Tibial nerve (tissue), 4 donors: ENCODE measurements at regions not wholly inside any gene's neighbourhood (a gene's known extent, or its start where the extent isn't known, plus 50 kb on each side); places are given as distances from the start of the nearest gene placed in this dataset.

Experiments used
- DNase-seq, 2 donors: peaks; one replicate each; pipeline ENCODE4 v3.0.0-alpha.2; 2019; ENCODE audit warnings: low spot score in 2 of 2
- H3K27ac ChIP-seq, 4 donors: fragments of 200-600 bp; sonication (generic) in 3 of 4; one replicate each; pipeline ENCODE4 v1.5.1; 2017 to 2019; ENCODE audit warnings: mild to moderate bottlenecking in 1 of 4
- H3K27me3 ChIP-seq, 2 donors: fragments of 200-600 bp; sonication (generic) in 1 of 2; one replicate each; pipeline versions ENCODE4 v1.5.1 to v1.6.0; 2017 to 2019
- H3K36me3 ChIP-seq, 3 donors: fragments of 200-600 bp; sonication (generic); one replicate each; pipeline ENCODE4 v1.5.1; 2018 to 2019
- H3K4me1 ChIP-seq, 4 donors: fragments of 200-600 bp; sonication (generic) in 3 of 4; one replicate each; pipeline ENCODE4 v1.5.1; 2017 to 2019
- H3K4me3 ChIP-seq, 4 donors: fragments of 200-600 bp; sonication (generic) in 3 of 4; one replicate each; pipeline ENCODE4 v1.5.1; 2017 to 2019; ENCODE audit warnings: mild to moderate bottlenecking in 1 of 4, moderate library complexity in 1 of 4
- H3K9me3 ChIP-seq, 4 donors: fragments of 200-600 bp; sonication (generic) in 3 of 4; one replicate each; pipeline ENCODE4 v1.5.1; 2017 to 2019
- CTCF ChIP-seq, 5 experiments: fragments of 200-600 bp in 3 of 5; fragments of 450-650 bp in 2 of 5; sonication (generic) in 3 of 5; IDR thresholded peaks; one replicate each; pipeline ENCODE4 v1.5.1; 2016 to 2019; ENCODE audit warnings: antibody characterized with exemption in 5 of 5, mild to moderate bottlenecking in 3 of 5, moderate library complexity in 2 of 5
- EP300 ChIP-seq, 2 donors: sonication (generic); formaldehyde crosslinking; IDR thresholded peaks; one replicate each; pipeline ENCODE4 v1.6.1; 2017; ENCODE audit warnings: antibody characterized with exemption in 2 of 2, mild to moderate bottlenecking in 1 of 2
- POLR2A ChIP-seq, 2 donors: fragments of 450-650 bp; IDR thresholded peaks; one replicate each; pipeline ENCODE4 v1.6.1; 2017; ENCODE audit warnings: antibody characterized with exemption in 2 of 2, mild to moderate bottlenecking in 2 of 2, moderate library complexity in 2 of 2
- WGBS, 2 donors: methylation state at CpG; one replicate each; pipeline ENCODE4 v1.1.5; 2018; 5-methylcytosine and 5-hydroxymethylcytosine counted together

GRCh38 chr16:66211651-66212050, 154.8 kb upstream of the CDH5 start:
- no peak for TF ChIP-seq EP300 (IDR thresholded peaks at IDR 0.05)
- TF ChIP-seq POLR2A (IDR thresholded peaks at IDR 0.05), result no peak
- TF ChIP-seq CTCF (IDR thresholded peaks at IDR 0.05), result no peak
- Histone ChIP-seq H3K9me3 (no peaks in the 10 kb centered on the region), H3K4me1 (peaks cover 0 to 11% (median 3%) of the 10 kb centered on the region in 4 donors), H3K4me3 (no peak overlapping the region), H3K36me3 (no peaks in the 10 kb centered on the region), H3K27me3 (no peaks in the 10 kb centered on the region), H3K27ac (no peak overlapping the region)
- WGBS, 2 donors, result 88 to 90% methylated on average over 10 of the region's 10 CpGs
- no peak for DNase-seq

GRCh38 chr16:66207883-66208265, 158.6 kb upstream of the CDH5 start:
- peaks cover 0 to 38% (median 8%) of the 10 kb centered on the region in 4 donors for H3K4me1 ChIP-seq
- no peak for TF ChIP-seq EP300 (IDR thresholded peaks at IDR 0.05)
- TF ChIP-seq POLR2A (IDR thresholded peaks at IDR 0.05), result no peak
- TF ChIP-seq CTCF (IDR thresholded peaks at IDR 0.05), result no peak
- no peak overlapping the region for H3K4me3 ChIP-seq
- H3K9me3 ChIP-seq, result no peaks in the 10 kb centered on the region
- no peaks in the 10 kb centered on the region for H3K27me3 ChIP-seq
- H3K27ac ChIP-seq, result no peak overlapping the region
- WGBS, 2 donors, result 86 to 90% methylated on average over 5 of the region's 5 CpGs
- DNase-seq, result no peak
- no peaks in the 10 kb centered on the region for H3K36me3 ChIP-seq

- Histone ChIP-seq H3K4me3 (no peak overlapping the region), H3K4me1 (peaks cover 0 to 38% (median 8%) of the 10 kb centered on the region in 4 donors), H3K36me3 (no peaks in the 10 kb centered on the region), H3K27me3 (no peaks in the 10 kb centered on the region), H3K27ac (peak overlapping the region in 1 of 4 donors; percentile 31), H3K9me3 (no peaks in the 10 kb centered on the region)
- TF ChIP-seq CTCF (IDR thresholded peaks at IDR 0.05) (no peak), EP300 (IDR thresholded peaks at IDR 0.05) (peak in 1 of 2 donors; percentile 73)
- DNase-seq, result peak in 1 of 2 donors; percentile 58
- 66 to 68% methylated on average over 11 of the region's 11 CpGs for WGBS, 2 donors
These were observed 159.2 kb upstream of the CDH5 start for GRCh38 chr16:66207139-66207882.

- no peaks in the 10 kb centered on the region for H3K27me3 ChIP-seq
- no peaks in the 10 kb centered on the region for H3K9me3 ChIP-seq
- peak overlapping the region in 2 of 4 donors; percentile 5 to 47 for H3K27ac ChIP-seq
- DNase-seq, result no peak
- TF ChIP-seq CTCF (IDR thresholded peaks at IDR 0.05) (no peak), EP300 (IDR thresholded peaks at IDR 0.05) (no peak), POLR2A (IDR thresholded peaks at IDR 0.05) (no peak)
- H3K36me3 ChIP-seq, result no peaks in the 10 kb centered on the region
- 87 to 91% methylated on average over 4 of the region's 4 CpGs for WGBS, 2 donors
- H3K4me1 ChIP-seq, result peaks cover 0 to 38% (median 8%) of the 10 kb centered on the region in 4 donors
- no peak overlapping the region for H3K4me3 ChIP-seq
These were observed 160.1 kb upstream of the CDH5 start for GRCh38 chr16:66206363-66206762.

- H3K4me3 ChIP-seq, result no peak overlapping the region
- 52 to 56% methylated on average over 8 of the region's 8 CpGs for WGBS, 2 donors
- no peaks in the 10 kb centered on the region for H3K9me3 ChIP-seq
- H3K27ac ChIP-seq, result peak overlapping the region in 2 of 4 donors; percentile 47 to 70
- TF ChIP-seq POLR2A (IDR thresholded peaks at IDR 0.05) (no peak), EP300 (IDR thresholded peaks at IDR 0.05) (no peak), CTCF (IDR thresholded peaks at IDR 0.05) (no peak)
- no peaks in the 10 kb centered on the region for H3K36me3 ChIP-seq
- peaks cover 0 to 38% (median 8%) of the 10 kb centered on the region in 4 donors for H3K4me1 ChIP-seq
- H3K27me3 ChIP-seq, result no peaks in the 10 kb centered on the region
- DNase-seq, result no peak
These were observed 160.9 kb upstream of the CDH5 start for GRCh38 chr16:66205287-66206231.
